ENCODE measurements at regions not wholly inside any gene's neighbourhood (a gene's known extent, or its start where the extent isn't known, plus 50 kb on each side); places are given as distances from the start of the nearest gene placed in this dataset.
"Not testable (repeated sequence)": the region's sequence is repeated elsewhere in the genome, so short reads cannot be mapped to it uniquely, and the experiment has no call there.

- DNase-seq (ENCODE audit: low read depth in 4 of 4, low spot score in 1 of 4): no peak
Observed at GRCh38 chr6:131424475-131424874, 148.6 kb upstream of the ARG1 start.

- no peak for DNase-seq (ENCODE audit: low read depth in 4 of 4, low spot score in 1 of 4)
Observed at GRCh38 chr6:131427434-131428058, 145.5 kb upstream of the ARG1 start.

DNA sequence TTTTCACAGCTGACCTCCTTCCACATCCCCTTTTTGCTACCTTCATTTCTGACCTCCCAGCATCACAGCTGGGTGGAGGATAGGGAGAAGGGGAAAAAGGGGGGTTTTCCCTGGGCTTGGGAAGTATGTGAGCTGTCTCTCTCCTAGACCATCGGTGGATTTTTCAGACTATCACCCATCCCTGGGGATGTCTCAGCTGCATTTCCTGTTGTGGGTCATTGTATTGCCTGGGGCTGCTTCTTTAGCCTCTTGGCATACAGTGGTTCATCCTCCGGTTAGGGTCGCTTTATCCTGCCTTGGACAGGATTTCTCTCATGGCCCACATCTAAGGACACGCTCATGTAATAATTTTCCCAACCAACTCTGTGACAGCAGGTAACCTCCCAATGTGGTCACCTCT, 142.5 kb upstream of the ARG1 start:
- DNase-seq (ENCODE audit: low read depth in 4 of 4, low spot score in 1 of 4): no peak

DNA sequence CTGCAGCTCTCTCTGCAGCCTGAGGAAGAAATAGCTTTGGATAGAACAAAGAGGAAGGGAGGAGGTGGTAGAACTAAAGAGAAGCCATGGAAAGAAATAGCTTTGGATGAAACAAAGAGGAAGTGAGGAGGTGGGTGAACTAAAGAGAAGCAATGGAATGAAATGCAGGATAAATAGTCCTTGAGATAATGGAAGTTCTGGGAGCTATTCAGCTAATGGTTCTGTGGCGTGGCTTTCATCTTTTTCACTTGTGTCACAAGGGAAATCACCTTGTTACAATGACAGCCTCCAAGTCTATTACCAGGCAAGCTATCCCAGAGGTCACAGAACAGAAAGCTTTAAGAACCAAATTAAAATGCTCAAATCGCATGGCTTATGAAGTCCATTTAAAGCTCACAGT, 141.3 kb upstream of the ARG1 start:
- DNase-seq (ENCODE audit: low read depth in 4 of 4, low spot score in 1 of 4): no peak

GRCh38 chr6:131433927-131434326, 139.1 kb upstream of the ARG1 start:
- DNase-seq (ENCODE audit: low read depth in 4 of 4, low spot score in 1 of 4): no peak

DNA sequence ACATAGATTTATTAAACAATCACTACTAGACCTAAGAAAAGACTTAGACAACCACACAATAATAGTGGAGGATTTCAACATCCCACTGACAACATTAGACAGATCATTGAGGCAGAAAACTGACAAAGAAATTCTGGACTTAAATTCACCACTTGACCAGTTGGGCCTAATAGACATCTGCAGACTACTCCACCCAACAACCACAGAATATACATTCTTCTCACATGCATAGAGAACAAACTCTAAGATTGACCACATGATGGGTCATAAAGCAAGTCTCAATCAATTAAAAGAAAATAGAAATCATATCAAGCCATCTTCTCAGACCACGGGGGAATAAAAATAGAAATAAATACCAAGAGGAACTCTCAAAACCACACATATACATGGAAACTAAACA, 136.7 kb upstream of the ARG1 start:
- no peak for DNase-seq (ENCODE audit: low read depth in 4 of 4, low spot score in 1 of 4)

GRCh38 chr6:131443014-131443413, 130.0 kb upstream of the ARG1 start:
- DNase-seq (ENCODE audit: low read depth in 4 of 4, low spot score in 1 of 4): no peak

DNA sequence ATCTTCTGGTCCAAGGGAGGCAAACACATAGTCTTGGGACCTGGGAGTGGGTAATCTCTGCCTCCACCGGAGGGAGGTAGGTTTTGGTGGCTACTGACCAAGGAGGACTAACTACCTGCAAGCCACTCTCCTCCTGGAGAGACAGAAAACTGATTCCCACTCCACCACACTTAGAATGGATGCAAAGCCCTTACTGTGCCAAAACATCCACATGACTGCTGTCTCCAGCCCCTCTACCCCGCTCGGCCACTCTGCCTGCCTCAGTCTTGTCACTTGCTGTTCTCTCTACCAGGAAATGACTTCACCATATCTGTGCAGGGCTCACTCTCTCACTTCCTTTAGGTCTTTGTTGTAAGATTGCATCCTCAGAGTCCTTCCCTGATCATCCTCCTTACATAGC, 129.5 kb upstream of the ARG1 start:
- DNase-seq (ENCODE audit: low read depth in 4 of 4, low spot score in 1 of 4): peak in 1 of 4 experiments; percentile 18

DNA sequence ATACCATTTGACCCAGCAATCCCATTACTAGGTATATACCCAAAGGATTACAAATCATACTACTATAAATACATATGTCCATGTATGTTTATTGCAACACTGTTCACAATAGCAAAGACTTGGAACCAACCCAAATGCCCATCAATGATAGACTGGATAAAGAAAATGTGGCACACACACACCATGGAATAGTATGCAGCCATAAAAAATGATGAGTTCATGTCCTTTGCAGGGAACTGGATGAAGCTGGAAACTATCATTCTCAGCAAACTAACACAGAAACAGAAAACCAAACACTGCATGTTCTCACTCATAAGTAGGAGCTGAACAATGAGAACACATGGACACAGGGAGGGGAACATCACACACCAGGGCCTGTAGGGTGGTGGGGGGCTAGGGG, 127.7 kb upstream of the ARG1 start:
- DNase-seq (ENCODE audit: low read depth in 4 of 4, low spot score in 1 of 4): not testable (repeated sequence)

DNA sequence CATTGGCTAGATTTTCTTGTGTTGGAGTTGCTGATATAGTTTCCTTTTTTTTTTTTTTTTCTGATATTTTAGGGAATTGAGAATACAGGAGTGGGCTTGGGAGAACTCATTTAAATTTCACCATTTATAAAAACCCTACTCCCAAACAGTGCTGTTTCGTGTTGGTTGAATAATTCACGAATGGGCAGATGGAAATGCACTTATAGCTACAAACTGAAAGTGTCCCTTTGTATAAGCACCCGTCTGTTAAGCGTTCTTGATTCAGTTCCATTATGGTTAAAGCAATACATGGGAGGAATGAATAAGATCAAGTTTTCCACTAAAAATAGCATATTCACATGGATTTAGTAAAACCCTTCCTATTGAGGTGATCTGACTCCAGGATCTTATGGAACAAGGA, 122.2 kb upstream of the ARG1 start:
- DNase-seq (ENCODE audit: low read depth in 4 of 4, low spot score in 1 of 4): no peak

GRCh38 chr6:131451321-131452144, 121.5 kb upstream of the ARG1 start:
- DNase-seq (ENCODE audit: low read depth in 4 of 4, low spot score in 1 of 4): no peak

GRCh38 chr6:131453803-131454202, 119.2 kb upstream of the ARG1 start:
- DNase-seq (ENCODE audit: low read depth in 4 of 4, low spot score in 1 of 4): no peak

- DNase-seq (ENCODE audit: low read depth in 4 of 4, low spot score in 1 of 4): no peak
Observed at GRCh38 chr6:131456565-131456964, 116.5 kb upstream of the ARG1 start.

GRCh38 chr6:131459005-131459404, 114.0 kb upstream of the ARG1 start:
- DNase-seq (ENCODE audit: low read depth in 4 of 4, low spot score in 1 of 4): no peak

- DNase-seq (ENCODE audit: low read depth in 4 of 4, low spot score in 1 of 4): no peak
Observed at GRCh38 chr6:131460614-131461000, 112.4 kb upstream of the ARG1 start.

- DNase-seq (ENCODE audit: low read depth in 4 of 4, low spot score in 1 of 4): no peak
Observed at GRCh38 chr6:131469130-131469529, 103.9 kb upstream of the ARG1 start.

GRCh38 chr6:131470534-131470933, 102.5 kb upstream of the ARG1 start:
- no peak for DNase-seq (ENCODE audit: low read depth in 4 of 4, low spot score in 1 of 4)

DNA sequence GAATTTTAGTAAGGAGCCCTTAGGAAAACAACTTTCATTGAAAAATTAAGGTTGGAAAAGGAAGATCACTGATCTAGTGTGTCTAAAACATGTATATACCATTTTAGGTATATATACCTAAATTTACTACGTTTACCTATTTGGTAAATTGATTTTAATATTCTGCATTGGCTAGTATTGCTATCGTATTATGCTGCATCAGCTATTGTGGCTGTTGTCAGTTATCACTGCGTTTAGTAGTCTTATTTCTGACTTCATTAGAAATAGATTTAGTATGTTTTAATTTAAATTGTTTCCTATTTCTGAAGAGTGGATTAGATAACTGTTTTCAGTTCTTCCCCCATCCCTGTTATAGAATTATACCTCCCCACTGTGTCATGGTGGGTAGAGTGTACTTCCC, 101.7 kb upstream of the ARG1 start:
- DNase-seq (ENCODE audit: low read depth in 4 of 4, low spot score in 1 of 4): no peak

DNA sequence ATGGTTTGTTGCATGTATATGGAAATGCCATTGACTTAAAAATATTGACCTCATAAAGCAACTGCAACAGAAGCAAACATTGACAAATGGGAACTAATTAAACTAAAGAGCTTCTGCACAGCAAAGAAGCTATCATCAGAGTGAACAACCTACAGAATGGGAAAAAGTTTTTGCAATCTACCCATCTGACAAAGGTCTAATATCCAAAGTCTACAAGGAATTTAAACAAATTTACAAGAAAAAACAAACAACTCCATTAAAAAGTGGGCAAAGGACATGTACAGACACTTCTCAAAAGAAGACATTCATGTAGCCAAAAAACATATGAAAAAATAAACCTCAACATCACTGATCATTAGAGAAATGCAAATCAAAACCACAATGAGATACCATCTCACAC, 99.7 kb upstream of the ARG1 start:
- not testable (repeated sequence) for DNase-seq (ENCODE audit: low read depth in 4 of 4, low spot score in 1 of 4)

DNA sequence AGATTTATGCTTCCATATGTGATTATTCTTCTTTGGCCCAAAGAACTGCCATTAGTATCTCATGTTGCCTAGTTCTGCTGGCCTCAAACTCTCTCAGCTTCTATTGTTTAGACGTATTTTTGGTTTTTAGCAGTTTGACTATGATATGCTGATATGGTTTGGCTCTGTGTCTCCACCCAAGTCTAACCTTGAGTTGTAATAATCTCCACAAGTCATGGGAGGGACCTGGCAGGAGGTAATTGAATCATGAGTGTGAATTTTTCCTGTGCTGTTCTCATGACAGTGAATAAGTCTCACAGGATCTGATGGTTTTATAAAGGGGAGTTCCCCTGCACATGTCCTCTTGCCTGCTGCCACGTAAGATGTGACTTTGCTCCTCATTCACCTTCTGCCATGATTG, 96.7 kb upstream of the ARG1 start:
- no peak for DNase-seq (ENCODE audit: low read depth in 4 of 4, low spot score in 1 of 4)

DNA sequence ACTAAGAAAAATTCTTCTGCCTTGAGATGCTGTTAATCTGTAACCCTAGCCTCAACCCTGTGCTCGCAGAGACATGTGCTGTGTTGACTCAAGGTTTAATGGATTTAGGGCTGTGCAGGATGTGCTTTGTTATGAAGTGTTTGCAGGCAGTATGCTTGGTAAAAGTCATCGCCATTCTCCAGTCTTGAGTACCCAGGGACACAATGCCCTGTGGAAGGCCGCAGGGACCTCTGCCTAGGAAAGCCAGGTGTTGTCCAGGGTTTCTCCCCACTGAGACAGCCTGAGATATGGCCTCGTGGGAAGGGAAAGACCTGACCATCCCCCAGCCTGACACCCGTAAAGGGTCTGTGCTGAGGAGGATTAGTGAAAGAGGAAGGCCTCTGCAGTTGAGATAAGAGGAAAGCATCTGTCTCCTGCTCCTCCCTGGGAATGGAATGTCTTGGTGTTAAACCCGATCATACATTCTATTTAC, 94.2 kb upstream of the ARG1 start:
- DNase-seq (ENCODE audit: low read depth in 4 of 4, low spot score in 1 of 4): not testable (repeated sequence)

- no peak for DNase-seq (ENCODE audit: low read depth in 4 of 4, low spot score in 1 of 4)
Observed at GRCh38 chr6:131486608-131487007, 86.4 kb upstream of the ARG1 start.

DNA sequence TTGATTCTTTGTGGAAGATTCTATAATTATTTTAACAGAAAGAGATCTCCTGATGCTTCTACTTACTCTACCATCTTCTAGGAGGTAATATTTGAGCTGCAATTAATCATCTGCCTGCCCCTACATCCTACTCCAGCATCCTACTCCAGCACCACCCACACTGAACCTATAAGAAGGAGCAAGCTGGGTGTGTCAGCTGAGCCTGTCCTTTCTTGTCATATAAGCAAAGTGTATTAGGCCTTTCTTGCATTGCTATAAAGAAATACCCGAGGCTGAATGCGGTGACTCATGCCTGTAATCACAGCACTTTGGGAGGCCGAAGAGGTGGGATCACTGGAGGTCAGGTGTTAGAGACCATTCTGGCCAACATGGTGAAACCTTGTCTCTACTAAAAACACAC, 84.2 kb upstream of the ARG1 start:
- DNase-seq (ENCODE audit: low read depth in 4 of 4, low spot score in 1 of 4): no peak
